Naive thymus-derived CD4-positive, alpha-beta T cell (primary cell): ENCODE measurements at regions not wholly inside any gene's neighbourhood (a gene's known extent, or its start where the extent isn't known, plus 50 kb on each side); places are given as distances from the start of the nearest gene placed in this dataset.

Experiments used
- ATAC-seq: fragments of 150-1000 bp; cut with Tn5 transposase; 2 replicates; pipeline ENCODE4 v1.10.0; 2021; ENCODE audit warnings: mild to moderate bottlenecking, moderate library complexity
- CTCF ChIA-PET: fragments of 350-600 bp; sonication (Branson Sonifier 250); formaldehyde crosslinking; loops from one replicate; lab custom pipeline; 2021; ENCODE audit warnings: antibody characterized with exemption; lab: Charles Lee
- POLR2A ChIA-PET: fragments of 350-600 bp; sonication (Branson Sonifier 250); formaldehyde crosslinking; loops from one replicate; lab custom pipeline; 2021; ENCODE audit warnings: antibody characterized with exemption, inconsistent platforms; lab: Charles Lee
- DNase-seq, 9 donors: peaks; one replicate each; pipeline versions ENCODE4 v3.0.0 to v3.0.0-alpha.2; 2020 to 2022; ENCODE audit warnings: mixed read lengths in 1 of 9
- H3K27ac ChIP-seq: one replicate; pipeline ENCODE4 v1.7.0; 2013; ENCODE audit warnings: mild to moderate bottlenecking, low read depth, low read length, moderate library complexity
- H3K27me3 ChIP-seq, 2 donors: one replicate each; pipeline ENCODE4 v1.7.0; 2013; ENCODE audit warnings: low read length in 2 of 2, mild to moderate bottlenecking in 2 of 2, moderate library complexity in 2 of 2; ENCODE audit not compliant: control insufficient read depth in 2 of 2, insufficient read depth in 2 of 2
- H3K36me3 ChIP-seq, 3 experiments: 1 replicate in 2 of 3; 2 replicates in 1 of 3; pipeline ENCODE4 v1.7.0; 2013; ENCODE audit warnings: low read length in 3 of 3, mild to moderate bottlenecking in 3 of 3, moderate library complexity in 1 of 3; ENCODE audit not compliant: insufficient read depth in 3 of 3, control insufficient read depth in 2 of 3
- H3K4me1 ChIP-seq, 2 donors: one replicate each; pipeline ENCODE4 v1.7.0; 2013; ENCODE audit warnings: low read length in 2 of 2, mild to moderate bottlenecking in 2 of 2, moderate library complexity in 1 of 2; ENCODE audit not compliant: control insufficient read depth in 2 of 2, insufficient read depth in 2 of 2
- H3K4me3 ChIP-seq: 2 replicates; pipeline ENCODE4 v1.7.0; 2013; ENCODE audit warnings: mild to moderate bottlenecking, low read length
- H3K9me3 ChIP-seq, 3 experiments: 1 replicate in 2 of 3; 2 replicates in 1 of 3; pipeline ENCODE4 v1.7.0; 2013; ENCODE audit warnings: low read length in 3 of 3; ENCODE audit not compliant: control insufficient read depth in 2 of 3
- H3K27ac Mint-ChIP-seq, 9 donors: one replicate each; pipeline ENCODE4 v1.8.0; 2020 to 2022; ENCODE audit warnings: mixed read lengths in 9 of 9, mild to moderate bottlenecking in 8 of 9, moderate library complexity in 5 of 9, inconsistent platforms in 2 of 9
- H3K27me3 Mint-ChIP-seq, 5 donors: one replicate each; pipeline ENCODE4 v1.8.0; 2021 to 2022; ENCODE audit warnings: mixed read lengths in 5 of 5, mild to moderate bottlenecking in 1 of 5
- H3K36me3 Mint-ChIP-seq, 5 donors: one replicate each; pipeline ENCODE4 v1.8.0; 2020 to 2022; ENCODE audit warnings: mixed read lengths in 5 of 5, mild to moderate bottlenecking in 3 of 5, inconsistent platforms in 1 of 5
- H3K4me1 Mint-ChIP-seq, 7 donors: one replicate each; pipeline ENCODE4 v1.8.0; 2020 to 2022; ENCODE audit warnings: mixed read lengths in 7 of 7, mild to moderate bottlenecking in 3 of 7, inconsistent platforms in 1 of 7
- H3K4me3 Mint-ChIP-seq, 10 donors: one replicate each; pipeline ENCODE4 v1.8.0; 2020 to 2022; ENCODE audit warnings: mild to moderate bottlenecking in 10 of 10, mixed read lengths in 10 of 10, moderate library complexity in 6 of 10, inconsistent platforms in 2 of 10
- H3K9me3 Mint-ChIP-seq, 11 donors: one replicate each; pipeline ENCODE4 v1.8.0; 2020 to 2022; ENCODE audit warnings: mixed read lengths in 11 of 11, mild to moderate bottlenecking in 4 of 11, inconsistent platforms in 1 of 11, moderate library complexity in 1 of 11
- intact Hi-C, 2 donors: fragments of 100-400 bp; cut with micrococcal nuclease; formaldehyde crosslinking; loops; one replicate each; pipeline ENCODE4 v1.15.1; 2023

GRCh38 chr10:31678575-31679516 lies 249.8 kb downstream of the ARHGAP12 start:
- CTCF ChIA-PET = no interaction called here

DNA sequence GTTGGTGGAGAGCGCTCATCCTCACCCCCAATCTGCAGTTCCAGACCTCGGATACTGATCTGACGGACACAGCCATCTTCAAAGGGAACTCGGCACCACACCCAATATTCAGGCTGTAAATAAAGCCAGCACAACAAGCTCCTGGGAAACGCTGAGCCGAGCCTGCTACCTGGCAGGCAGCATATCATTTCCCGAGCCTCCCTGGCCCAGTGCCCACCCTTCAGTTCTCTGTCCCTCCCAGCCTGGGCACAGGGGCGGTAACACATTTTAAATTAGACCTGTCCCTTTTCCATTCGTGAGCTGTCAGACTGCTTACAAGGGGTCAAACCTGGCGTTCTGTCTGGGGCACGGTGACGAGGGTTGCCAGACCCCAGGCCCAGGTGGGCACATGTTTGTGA lies 250.5 kb downstream of the ARHGAP12 start:
- Histone ChIP-seq H3K4me1 (no peaks in the 10 kb centered on the region), H3K27me3 (no peaks in the 10 kb centered on the region), H3K36me3 (no peaks in the 10 kb centered on the region), H3K4me3 (no peak overlapping the region), H3K27ac (no peak overlapping the region), H3K9me3 (peaks cover 0 to 4% (median 0%) of the 10 kb centered on the region in 3 experiments)
- Mint-ChIP-seq H3K9me3 (peaks cover 4 to 46% (median 17%) of the 10 kb centered on the region in 11 donors), H3K27ac (no peak overlapping the region), H3K36me3 (peaks cover 0 to 6% (median 1%) of the 10 kb centered on the region in 5 donors), H3K27me3 (peaks cover 0 to 10% (median 4%) of the 10 kb centered on the region in 5 donors), H3K4me1 (no peaks in the 10 kb centered on the region), H3K4me3 (no peak overlapping the region)
- ATAC-seq = no peak
- intact Hi-C loops = no loop called here
- ChIA-PET CTCF (no interaction called here), POLR2A (no interaction called here)
- DNase-seq = no peak

More at GRCh38 chr10:31678575-31679516, 249.8 kb downstream of the ARHGAP12 start:
- DNase-seq (no peak), ATAC-seq (no peak)
- Histone ChIP-seq H3K4me3 (no peak overlapping the region), H3K9me3 (peaks cover 0 to 4% (median 0%) of the 10 kb centered on the region in 3 experiments), H3K36me3 (no peaks in the 10 kb centered on the region), H3K4me1 (no peaks in the 10 kb centered on the region), H3K27ac (no peak overlapping the region), H3K27me3 (no peaks in the 10 kb centered on the region)
- Mint-ChIP-seq H3K4me3 (no peak overlapping the region), H3K9me3 (peaks cover 10 to 49% (median 19%) of the 10 kb centered on the region in 11 donors), H3K27me3 (peaks cover 0 to 10% (median 4%) of the 10 kb centered on the region in 5 donors), H3K4me1 (no peaks in the 10 kb centered on the region), H3K36me3 (peaks cover 0 to 11% (median 1%) of the 10 kb centered on the region in 5 donors), H3K27ac (no peak overlapping the region)
- POLR2A ChIA-PET = interaction anchor here (0.7 kb wide), 1 partner anchor 1527 kb away, joined by 3 read pairs; no protein-coding TSS in a partner anchor
- intact Hi-C loops = no loop called here

- peaks cover 0 to 10% (median 6%) of the 10 kb centered on the region in 5 donors for H3K27me3 Mint-ChIP-seq
- no peaks in the 10 kb centered on the region for H3K9me3 ChIP-seq
- no peak for DNase-seq
- peaks cover 0 to 6% (median 1%) of the 10 kb centered on the region in 5 donors for H3K36me3 Mint-ChIP-seq
- no peaks in the 10 kb centered on the region for H3K4me1 ChIP-seq
- H3K4me3 Mint-ChIP-seq = no peak overlapping the region
- intact Hi-C loops = no loop called here
- ATAC-seq = no peak
- H3K27ac ChIP-seq = no peak overlapping the region
- no peaks in the 10 kb centered on the region for H3K36me3 ChIP-seq
- H3K4me3 ChIP-seq = no peak overlapping the region
- POLR2A ChIA-PET = no interaction called here
- CTCF ChIA-PET = no interaction called here
- H3K27me3 ChIP-seq = no peaks in the 10 kb centered on the region
- no peaks in the 10 kb centered on the region for H3K4me1 Mint-ChIP-seq
- H3K9me3 Mint-ChIP-seq = peaks cover 5 to 40% (median 15%) of the 10 kb centered on the region in 11 donors
- no peak overlapping the region for H3K27ac Mint-ChIP-seq
These were observed 251.2 kb downstream of the ARHGAP12 start for GRCh38 chr10:31677195-31678138.

DNA sequence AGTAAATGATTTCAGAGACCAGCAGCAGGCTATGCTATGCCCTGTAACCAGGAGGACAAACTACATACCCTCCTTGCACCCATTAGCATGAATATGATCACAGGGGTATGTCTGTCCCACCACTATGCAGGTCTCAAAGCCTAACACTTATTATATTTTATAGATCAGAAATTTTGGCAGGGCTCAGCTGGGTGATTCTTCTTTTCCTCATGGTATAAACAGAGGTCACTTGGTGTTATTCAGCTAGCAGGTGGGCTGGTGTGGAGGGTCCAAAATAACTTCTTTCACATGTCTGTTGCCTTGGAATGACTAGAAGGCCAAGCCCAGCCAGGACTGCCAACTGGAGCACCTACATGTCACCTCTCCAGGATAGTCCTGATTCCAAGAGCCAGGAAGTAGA lies 252.9 kb downstream of the ARHGAP12 start:
- H3K9me3 ChIP-seq = peaks cover 0 to 8% (median 0%) of the 10 kb centered on the region in 3 experiments
- H3K27ac ChIP-seq = no peak overlapping the region
- Mint-ChIP-seq H3K4me1 (no peaks in the 10 kb centered on the region), H3K4me3 (no peak overlapping the region), H3K27me3 (peaks cover 0 to 11% (median 9%) of the 10 kb centered on the region in 5 donors), H3K36me3 (peaks cover 0 to 14% (median 3%) of the 10 kb centered on the region in 5 donors), H3K9me3 (peaks cover 11 to 42% (median 23%) of the 10 kb centered on the region in 11 donors), H3K27ac (no peak overlapping the region)
- CTCF ChIA-PET = interaction anchor here (0.6 kb wide), 1 partner anchor 331 kb away, joined by 3 read pairs; no protein-coding TSS in a partner anchor
- no peak for ATAC-seq
- intact Hi-C loops = no loop called here
- POLR2A ChIA-PET = no interaction called here
- H3K4me1 ChIP-seq = no peaks in the 10 kb centered on the region
- DNase-seq = no peak
- H3K4me3 ChIP-seq = no peak overlapping the region
- no peaks in the 10 kb centered on the region for H3K36me3 ChIP-seq
- H3K27me3 ChIP-seq = no peaks in the 10 kb centered on the region

DNA sequence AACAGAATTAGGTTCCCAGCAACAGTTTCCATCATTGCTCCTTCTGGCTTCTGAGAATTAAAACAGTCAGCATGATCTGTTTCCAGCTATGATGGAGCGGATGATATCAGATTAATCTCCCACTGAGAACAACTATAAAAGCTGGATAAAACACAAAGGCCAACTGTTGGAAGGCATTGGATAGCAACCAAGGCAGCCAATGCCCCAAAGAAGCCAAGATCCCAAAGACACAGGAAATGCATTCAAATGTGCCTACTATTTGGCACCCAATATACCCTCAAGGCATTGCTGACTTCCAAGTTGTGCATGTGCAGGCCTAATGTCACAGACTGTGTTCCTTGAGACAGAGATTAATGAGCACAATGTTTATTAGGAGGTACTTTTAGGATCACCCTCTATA lies 259.3 kb downstream of the ARHGAP12 start:
- Mint-ChIP-seq H3K4me1 (no peaks in the 10 kb centered on the region), H3K9me3 (peaks cover 5 to 28% (median 18%) of the 10 kb centered on the region in 11 donors), H3K27me3 (peaks cover 0 to 8% (median 0%) of the 10 kb centered on the region in 5 donors), H3K36me3 (peaks cover 0 to 11% (median 0%) of the 10 kb centered on the region in 5 donors), H3K4me3 (no peak overlapping the region), H3K27ac (no peak overlapping the region)
- POLR2A ChIA-PET = no interaction called here
- H3K9me3 ChIP-seq = peaks cover 0 to 8% (median 0%) of the 10 kb centered on the region in 3 experiments
- CTCF ChIA-PET = no interaction called here
- no peak overlapping the region for H3K27ac ChIP-seq
- intact Hi-C loops = no loop called here
- DNase-seq = no peak
- H3K36me3 ChIP-seq = no peaks in the 10 kb centered on the region
- ATAC-seq = no peak
- no peaks in the 10 kb centered on the region for H3K4me1 ChIP-seq
- no peaks in the 10 kb centered on the region for H3K27me3 ChIP-seq
- no peak overlapping the region for H3K4me3 ChIP-seq

DNA sequence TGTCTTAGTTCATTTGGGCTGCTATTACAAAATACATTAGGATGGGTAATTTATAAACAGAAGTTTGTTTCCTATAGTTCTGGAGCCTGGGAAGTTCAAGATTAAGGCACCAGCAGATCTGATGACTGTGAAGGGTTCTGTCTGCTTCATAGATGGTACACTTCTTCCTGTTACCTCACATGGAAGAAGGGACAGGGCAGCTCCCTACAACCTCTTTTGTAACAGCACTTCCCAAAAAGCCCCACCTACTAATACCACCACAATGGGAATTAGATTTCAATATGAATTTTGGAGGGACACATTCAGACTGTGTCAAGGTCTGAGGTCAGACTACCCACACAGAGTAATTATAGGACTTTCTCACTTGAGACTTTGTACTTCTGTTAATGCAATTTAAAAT lies 260.3 kb downstream of the ARHGAP12 start:
- Mint-ChIP-seq H3K27ac (no peak overlapping the region), H3K4me1 (no peaks in the 10 kb centered on the region)
- POLR2A ChIA-PET = no interaction called here

More for the DNA sequence above, 260.3 kb downstream of the ARHGAP12 start:
- Histone ChIP-seq H3K27ac (no peak overlapping the region), H3K9me3 (peaks cover 0 to 8% (median 0%) of the 10 kb centered on the region in 3 experiments), H3K4me3 (no peak overlapping the region), H3K27me3 (no peaks in the 10 kb centered on the region), H3K36me3 (no peaks in the 10 kb centered on the region), H3K4me1 (no peaks in the 10 kb centered on the region)
- peaks cover 0 to 8% (median 0%) of the 10 kb centered on the region in 5 donors for H3K27me3 Mint-ChIP-seq
- peaks cover 5 to 22% (median 14%) of the 10 kb centered on the region in 11 donors for H3K9me3 Mint-ChIP-seq
- no peak overlapping the region for H3K4me3 Mint-ChIP-seq
- CTCF ChIA-PET = no interaction called here
- H3K36me3 Mint-ChIP-seq = peaks cover 0 to 11% (median 0%) of the 10 kb centered on the region in 5 donors
- no peak for DNase-seq
- ATAC-seq = no peak
- intact Hi-C loops = no loop called here
